Peyer's patch (tissue), 4 donors: ENCODE measurements at regions not wholly inside any gene's neighbourhood (a gene's known extent, or its start where the extent isn't known, plus 50 kb on each side); places are given as distances from the start of the nearest gene placed in this dataset.

Experiments used
- CTCF ChIP-seq, 6 experiments: fragments of 450-650 bp in 4 of 6; fragments of 200-600 bp in 2 of 6; sonication (generic) in 1 of 6; IDR thresholded peaks; one replicate each; pipeline ENCODE4 v1.5.1; 2017 to 2019; ENCODE audit warnings: antibody characterized with exemption in 6 of 6, mild to moderate bottlenecking in 3 of 6, moderate library complexity in 1 of 6
- POLR2A ChIP-seq, 2 donors: fragments of 450-650 bp; IDR thresholded peaks; one replicate each; pipeline ENCODE4 v1.5.1; 2017; ENCODE audit warnings: antibody characterized with exemption in 2 of 2, mild to moderate bottlenecking in 2 of 2, moderate library complexity in 2 of 2

- TF ChIP-seq CTCF (IDR thresholded peaks at IDR 0.05) (no peak), POLR2A (IDR thresholded peaks at IDR 0.05) (no peak)
Observed at GRCh38 chr7:21370283-21370982, 57.5 kb upstream of the SP4 start.
